ENCODE measurements at regions not wholly inside any gene's neighbourhood (a gene's known extent, or its start where the extent isn't known, plus 50 kb on each side); places are given as distances from the start of the nearest gene placed in this dataset.

DNA sequence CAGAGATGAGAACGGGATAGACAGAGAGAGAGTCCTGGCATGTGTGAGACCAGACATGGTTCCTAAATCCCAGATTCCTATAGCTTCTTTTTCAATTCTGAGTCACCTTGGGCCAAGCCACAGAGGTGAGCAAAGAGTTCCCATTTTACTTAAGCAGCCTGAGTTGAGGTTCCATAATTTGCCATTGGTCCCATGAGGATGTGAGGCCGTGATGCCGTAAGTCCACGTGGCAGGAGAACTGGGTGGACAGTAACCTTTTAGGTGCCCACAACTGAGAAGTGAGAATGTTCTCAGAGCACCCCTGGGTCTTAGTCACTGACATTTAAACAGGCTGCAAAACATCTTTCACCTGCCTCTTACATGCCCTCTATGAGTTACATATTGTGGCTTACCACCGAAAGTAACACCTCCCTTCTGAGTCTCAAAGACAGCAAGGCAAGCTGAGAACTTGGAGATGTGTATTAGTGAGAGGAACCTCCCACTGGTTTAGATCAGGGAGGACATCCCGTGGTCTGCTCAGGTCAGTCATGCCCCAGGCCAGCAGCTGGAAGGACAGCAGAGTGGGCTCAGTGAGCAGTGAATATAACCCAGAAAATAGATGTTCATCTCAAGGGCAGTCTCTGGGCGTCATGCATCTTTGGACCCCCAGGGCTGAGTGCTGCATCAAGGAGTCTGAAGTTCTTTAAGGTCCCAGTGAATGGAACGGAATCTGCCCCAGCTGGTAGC is 127.9 kb upstream of the LGALSL start:
- H3K27me3 Mint-ChIP-seq (ENCODE audit: unreplicated experiment) = peaks cover 9% of the 10 kb centered on the region
- no peak overlapping the region for H3K4me3 Mint-ChIP-seq (ENCODE audit: unreplicated experiment)
- TF ChIP-seq, protein P1, sequence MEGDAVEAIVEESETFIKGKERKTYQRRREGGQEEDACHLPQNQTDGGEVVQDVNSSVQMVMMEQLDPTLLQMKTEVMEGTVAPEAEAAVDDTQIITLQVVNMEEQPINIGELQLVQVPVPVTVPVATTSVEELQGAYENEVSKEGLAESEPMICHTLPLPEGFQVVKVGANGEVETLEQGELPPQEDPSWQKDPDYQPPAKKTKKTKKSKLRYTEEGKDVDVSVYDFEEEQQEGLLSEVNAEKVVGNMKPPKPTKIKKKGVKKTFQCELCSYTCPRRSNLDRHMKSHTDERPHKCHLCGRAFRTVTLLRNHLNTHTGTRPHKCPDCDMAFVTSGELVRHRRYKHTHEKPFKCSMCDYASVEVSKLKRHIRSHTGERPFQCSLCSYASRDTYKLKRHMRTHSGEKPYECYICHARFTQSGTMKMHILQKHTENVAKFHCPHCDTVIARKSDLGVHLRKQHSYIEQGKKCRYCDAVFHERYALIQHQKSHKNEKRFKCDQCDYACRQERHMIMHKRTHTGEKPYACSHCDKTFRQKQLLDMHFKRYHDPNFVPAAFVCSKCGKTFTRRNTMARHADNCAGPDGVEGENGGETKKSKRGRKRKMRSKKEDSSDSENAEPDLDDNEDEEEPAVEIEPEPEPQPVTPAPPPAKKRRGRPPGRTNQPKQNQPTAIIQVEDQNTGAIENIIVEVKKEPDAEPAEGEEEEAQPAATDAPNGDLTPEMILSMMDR (IDR thresholded peaks at IDR 0.05; ENCODE audit: unreplicated experiment) = no peak
- no peaks in the 10 kb centered on the region for H3K36me3 Mint-ChIP-seq (ENCODE audit: low read depth, unreplicated experiment)
- H3K27ac Mint-ChIP-seq (ENCODE audit: unreplicated experiment) = no peak overlapping the region
- peaks cover 35% of the 10 kb centered on the region for H3K4me1 Mint-ChIP-seq (ENCODE audit: unreplicated experiment)
- DNase-seq (ENCODE audit: low spot score) = no peak
- no peaks in the 10 kb centered on the region for H3K9me3 Mint-ChIP-seq (ENCODE audit: unreplicated experiment)

DNA sequence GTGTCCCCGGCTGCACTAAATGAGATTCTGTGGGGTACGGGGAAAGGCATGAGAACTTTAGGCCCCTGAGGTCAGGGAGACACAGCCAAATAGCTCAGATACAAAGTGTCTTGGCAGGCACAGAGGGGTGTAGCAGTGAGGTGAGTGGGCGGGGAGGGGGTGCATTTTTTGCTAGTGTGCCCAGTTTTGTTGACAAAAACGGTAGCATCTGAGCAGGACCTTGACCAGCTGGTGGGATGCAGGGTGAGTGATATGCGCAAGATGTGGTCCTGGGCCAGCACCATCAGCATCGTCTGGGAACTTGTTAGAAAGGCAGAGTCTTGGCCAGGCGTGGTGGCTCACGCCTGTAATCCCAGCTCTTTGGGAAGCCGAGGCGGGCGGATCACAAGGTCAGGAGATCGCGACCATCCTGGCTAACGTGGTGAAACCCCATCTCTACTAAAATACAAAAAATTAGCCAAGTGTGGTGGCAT is 127.3 kb upstream of the LGALSL start:
- peaks cover 9% of the 10 kb centered on the region for H3K27me3 Mint-ChIP-seq (ENCODE audit: unreplicated experiment)
- H3K36me3 Mint-ChIP-seq (ENCODE audit: low read depth, unreplicated experiment) = no peaks in the 10 kb centered on the region
- H3K4me1 Mint-ChIP-seq (ENCODE audit: unreplicated experiment) = peaks cover 41% of the 10 kb centered on the region
- TF ChIP-seq, protein P1 (IDR thresholded peaks at IDR 0.05; ENCODE audit: unreplicated experiment) = no peak
- H3K27ac Mint-ChIP-seq (ENCODE audit: unreplicated experiment) = no peak overlapping the region
- no peaks in the 10 kb centered on the region for H3K9me3 Mint-ChIP-seq (ENCODE audit: unreplicated experiment)
- H3K4me3 Mint-ChIP-seq (ENCODE audit: unreplicated experiment) = no peak overlapping the region
- no peak for DNase-seq (ENCODE audit: low spot score)

DNA sequence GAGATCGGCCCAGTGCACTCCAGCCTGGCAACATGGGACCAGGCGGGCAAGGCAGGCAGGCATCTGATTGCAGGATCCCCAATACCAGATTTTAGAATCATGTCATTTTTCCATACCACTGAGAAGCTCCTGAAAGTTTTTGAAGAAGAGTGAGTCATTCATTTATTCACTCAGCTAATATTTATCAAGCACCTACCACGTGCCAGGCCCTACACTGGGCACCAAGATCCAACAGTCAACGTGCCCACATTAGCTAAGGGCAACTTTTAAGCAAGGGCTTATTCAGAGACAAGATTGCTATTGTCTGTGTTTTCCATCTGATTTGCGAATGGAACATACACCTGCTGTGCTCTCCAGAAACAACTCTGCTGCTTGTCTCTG is 126.8 kb upstream of the LGALSL start:
- no peaks in the 10 kb centered on the region for H3K9me3 Mint-ChIP-seq (ENCODE audit: unreplicated experiment)
- no peak for DNase-seq (ENCODE audit: low spot score)
- peaks cover 9% of the 10 kb centered on the region for H3K27me3 Mint-ChIP-seq (ENCODE audit: unreplicated experiment)
- no peak overlapping the region for H3K4me3 Mint-ChIP-seq (ENCODE audit: unreplicated experiment)
- no peaks in the 10 kb centered on the region for H3K36me3 Mint-ChIP-seq (ENCODE audit: low read depth, unreplicated experiment)
- peaks cover 45% of the 10 kb centered on the region for H3K4me1 Mint-ChIP-seq (ENCODE audit: unreplicated experiment)
- TF ChIP-seq, protein P1 (IDR thresholded peaks at IDR 0.05; ENCODE audit: unreplicated experiment) = no peak
- H3K27ac Mint-ChIP-seq (ENCODE audit: unreplicated experiment) = no peak overlapping the region

DNA sequence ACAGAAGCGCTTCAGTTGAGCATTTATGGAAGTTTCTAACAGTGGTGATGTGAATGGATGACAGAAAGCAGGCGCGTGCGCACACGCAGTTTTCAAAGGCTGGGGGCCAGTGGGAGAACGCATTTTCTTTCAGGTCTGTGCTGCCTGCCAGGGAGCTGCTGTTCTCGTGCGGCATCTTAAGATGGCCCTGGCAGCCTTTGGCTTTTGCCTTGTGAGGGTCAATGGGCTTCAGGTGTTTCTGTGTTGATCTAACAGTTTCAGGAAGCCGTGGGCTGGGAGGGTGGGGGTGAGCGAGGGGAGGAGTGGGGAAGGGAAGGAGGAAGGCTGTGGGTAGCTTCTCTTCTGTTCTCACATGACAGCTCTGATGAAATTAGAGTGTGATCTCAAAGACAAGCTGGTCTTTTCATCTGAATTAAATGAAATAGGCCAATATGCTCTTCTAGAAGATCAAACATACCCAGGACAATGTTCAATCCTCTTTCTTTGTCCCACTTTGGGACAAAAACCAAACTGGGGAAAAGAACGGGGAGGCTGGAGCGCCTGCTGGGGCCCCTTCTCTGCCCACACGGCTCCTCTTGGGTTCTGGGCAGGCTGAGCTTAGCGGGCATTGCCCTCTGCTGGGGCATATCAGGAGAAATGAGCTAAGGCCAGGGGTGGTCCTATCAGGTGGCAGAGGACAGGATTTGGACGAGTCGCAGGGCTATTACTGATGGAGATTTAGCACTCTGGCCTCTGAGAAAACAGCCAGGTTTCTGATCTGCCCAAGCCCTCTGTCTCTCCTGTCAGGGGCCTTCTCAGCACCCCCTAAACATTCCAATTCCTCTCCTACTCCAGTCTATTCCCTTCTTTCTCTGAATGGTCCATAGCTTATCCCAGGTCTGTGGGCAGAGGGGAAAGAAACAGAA is 126.2 kb upstream of the LGALSL start:
- H3K9me3 Mint-ChIP-seq (ENCODE audit: unreplicated experiment) = no peaks in the 10 kb centered on the region
- H3K4me3 Mint-ChIP-seq (ENCODE audit: unreplicated experiment) = no peak overlapping the region
- no peak overlapping the region for H3K27ac Mint-ChIP-seq (ENCODE audit: unreplicated experiment)
- peaks cover 6% of the 10 kb centered on the region for H3K27me3 Mint-ChIP-seq (ENCODE audit: unreplicated experiment)
- DNase-seq (ENCODE audit: low spot score) = no peak
- H3K4me1 Mint-ChIP-seq (ENCODE audit: unreplicated experiment) = peaks cover 41% of the 10 kb centered on the region
- TF ChIP-seq, protein P1 (IDR thresholded peaks at IDR 0.05; ENCODE audit: unreplicated experiment) = no peak
- H3K36me3 Mint-ChIP-seq (ENCODE audit: low read depth, unreplicated experiment) = no peaks in the 10 kb centered on the region

DNA sequence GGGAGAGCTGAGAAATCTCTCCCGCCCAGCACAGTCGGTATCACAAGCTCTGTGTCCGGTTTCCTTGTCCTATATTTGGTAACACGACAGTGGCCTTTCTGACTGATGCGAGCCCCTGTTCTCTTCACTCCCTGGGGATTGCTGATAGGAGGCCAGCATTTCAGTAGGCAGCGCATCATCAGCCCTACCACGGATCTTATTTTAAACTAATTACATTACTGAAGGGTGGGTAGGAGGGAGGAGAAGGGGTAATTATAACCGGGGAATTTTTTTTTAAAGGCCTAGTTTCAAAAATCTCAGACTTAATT is 125.6 kb upstream of the LGALSL start:
- TF ChIP-seq, protein P1 (IDR thresholded peaks at IDR 0.05; ENCODE audit: unreplicated experiment) = no peak
- no peak for DNase-seq (ENCODE audit: low spot score)
- Mint-ChIP-seq H3K36me3 (ENCODE audit: low read depth, unreplicated experiment) (no peaks in the 10 kb centered on the region), H3K4me1 (ENCODE audit: unreplicated experiment) (peaks cover 39% of the 10 kb centered on the region), H3K27ac (ENCODE audit: unreplicated experiment) (no peak overlapping the region), H3K4me3 (ENCODE audit: unreplicated experiment) (no peak overlapping the region), H3K9me3 (ENCODE audit: unreplicated experiment) (no peaks in the 10 kb centered on the region), H3K27me3 (ENCODE audit: unreplicated experiment) (peaks cover 6% of the 10 kb centered on the region)

All from endothelial cell (in vitro differentiated cells).